K562 (cell line): ENCODE measurements at regions not wholly inside any gene's neighbourhood (a gene's known extent, or its start where the extent isn't known, plus 50 kb on each side); places are given as distances from the start of the nearest gene placed in this dataset.
"Not testable (repeated sequence)": the region's sequence is repeated elsewhere in the genome, so short reads cannot be mapped to it uniquely, and the experiment has no call there.

Experiments
- ATAC-seq: fragments of 200-7000 bp; cut with Tn5 transposase; 3 replicates; pipeline ENCODE4 v1.9.1; 2020; ENCODE audit warnings: moderate library complexity
- BruUV-seq: library from RNA; stranded (reverse); fragments of 400-500 nt; replicated peaks from 2 replicates; lab custom pipeline; 2021; lab: Mats Ljungman, UMichigan
- CTCF ChIA-PET: fragments of 300-600 bp; formaldehyde crosslinking; extraction: SDS; loops from one replicate; lab custom pipeline; 2021; ENCODE audit warnings: low intra/inter-chr PET ratio; lab: Yijun Ruan, JAX
- POLR2A ChIA-PET: fragments of 300-600, 350-650 bp; sonication (Branson Sonifier 250); formaldehyde crosslinking; extraction: SDS; loops from one replicate; lab custom pipeline; 2021; ENCODE audit warnings: antibody characterized with exemption, inconsistent platforms; lab: Yijun Ruan, JAX
- DNase-seq, 4 experiments: peaks; one replicate each; pipeline versions ENCODE4 v3.0.0 to v3.0.0-alpha.2; 2011 to 2018; ENCODE audit warnings: low spot score in 3 of 4, mixed read lengths in 3 of 4; ENCODE audit errors: extremely low read depth in 1 of 4
- FAIRE-seq: peaks from 2 replicates; lab custom pipeline; 2011; peaks lifted over from hg19 to GRCh38; lab: Jason Lieb, UNC
- H2AFZ ChIP-seq: 2 replicates; pipeline ENCODE4 v1.6.0; 2011; ENCODE audit warnings: low read depth, low read length, control low read depth, inconsistent platforms
- H3K27ac ChIP-seq: fragments of 200-600 bp; 3 replicates; pipeline ENCODE4 v1.8.0; 2011; ENCODE audit warnings: low read depth, mild to moderate bottlenecking, control low read depth, inconsistent platforms, low read length, moderate library complexity, mixed read lengths; ENCODE audit errors: extremely low read depth
- H3K27me3 ChIP-seq, 2 experiments: fragments of 300-600 bp in 1 of 2; 2 replicates in 1 of 2; 3 replicates in 1 of 2; pipeline versions ENCODE4 v1.6.0 to v1.8.0; 2011; ENCODE audit warnings: inconsistent platforms in 2 of 2, low read length in 2 of 2, mild to moderate bottlenecking in 1 of 2, mixed read lengths in 1 of 2, moderate library complexity in 1 of 2; ENCODE audit not compliant: control insufficient read depth in 2 of 2, insufficient read depth in 2 of 2
- H3K36me3 ChIP-seq: fragments of 300-600 bp; 3 replicates; pipeline ENCODE4 v1.8.0; 2011; ENCODE audit warnings: mild to moderate bottlenecking, low read length, inconsistent platforms; ENCODE audit not compliant: control insufficient read depth, insufficient read depth
- H3K4me1 ChIP-seq, 2 experiments: fragments of 200-600 bp in 1 of 2; replicated peaks in 1 of 2; 2 replicates in 1 of 2; 3 replicates in 1 of 2; pipeline versions ENCODE4 v1.5.1 to v1.8.0; 2011; ENCODE audit warnings: inconsistent platforms in 2 of 2, low read length in 2 of 2, mild to moderate bottlenecking in 1 of 2, mixed read lengths in 1 of 2, moderate library complexity in 1 of 2; ENCODE audit not compliant: control insufficient read depth in 2 of 2, insufficient read depth in 2 of 2
- H3K4me2 ChIP-seq: 2 replicates; pipeline ENCODE4 v1.6.1; 2011; ENCODE audit warnings: low read length, control low read depth, inconsistent platforms, mixed read lengths; ENCODE audit not compliant: insufficient read depth
- H3K4me3 ChIP-seq: fragments of 200-600 bp; sonication (generic), shearing (Covaris generic); 2 replicates; pipeline ENCODE4 v1.5.1; 2016; ENCODE audit warnings: control low read depth, inconsistent platforms
- H3K79me2 ChIP-seq: fragments of 200-600 bp; 3 replicates; pipeline ENCODE4 v1.8.0; 2011; ENCODE audit warnings: low read length, inconsistent platforms; ENCODE audit not compliant: control insufficient read depth, insufficient read depth
- H3K9ac ChIP-seq, 2 experiments: 2 replicates each; pipeline versions ENCODE4 v1.6.0 to v1.6.1; 2011; ENCODE audit warnings: low read depth in 2 of 2, low read length in 2 of 2, control low read depth in 1 of 2, inconsistent platforms in 1 of 2, mild to moderate bottlenecking in 1 of 2, mixed read lengths in 1 of 2; ENCODE audit not compliant: insufficient read depth in 1 of 2
- H3K9me1 ChIP-seq: one replicate; pipeline ENCODE4 v1.6.0; 2011; ENCODE audit warnings: inconsistent platforms, mild to moderate bottlenecking, low read length, moderate library complexity; ENCODE audit not compliant: control insufficient read depth, insufficient read depth
- H3K9me3 ChIP-seq: replicated peaks from 2 replicates; pipeline ENCODE4 v1.5.1; 2011; ENCODE audit warnings: low read depth, low read length, inconsistent platforms; ENCODE audit not compliant: control insufficient read depth, insufficient read depth
- H4K20me1 ChIP-seq: replicated peaks from 2 replicates; pipeline ENCODE4 v1.6.1; 2011; ENCODE audit warnings: low read length, inconsistent platforms, mixed read lengths; ENCODE audit not compliant: control insufficient read depth, insufficient read depth
- EHMT2 ChIP-seq: fragments of 450-650 bp; IDR thresholded peaks from 2 replicates; pipeline ENCODE4 v1.6.1; 2018; ENCODE audit warnings: antibody characterized with exemption
- JUNB ChIP-seq: fragments of 450-650 bp; formaldehyde crosslinking; conservative IDR thresholded peaks from 2 replicates; pipeline ENCODE4 v1.4.0; 2020; ENCODE audit warnings: mild to moderate bottlenecking
- MTA1 ChIP-seq: fragments of 450-650 bp; IDR thresholded peaks from 2 replicates; pipeline ENCODE4 v1.6.1; 2017; ENCODE audit warnings: borderline replicate concordance
- POLR2H ChIP-seq: IDR thresholded peaks from 2 replicates; pipeline ENCODE4 v1.6.1; 2016; ENCODE audit warnings: missing genetic modification characterization, low read depth, mild to moderate bottlenecking, control low read depth, missing compliant biosample characterization, moderate library complexity
- RFX5 ChIP-seq: IDR thresholded peaks from 2 replicates; pipeline ENCODE4 v1.6.1; 2011; ENCODE audit warnings: low read depth, mild to moderate bottlenecking, improper control_type of control experiment, low read length
- SRF ChIP-seq, 2 experiments: fragments of 250-450, 450-650 bp in 1 of 2; sonication (Bioruptor Pico) in 1 of 2; sonication (generic) in 1 of 2; formaldehyde crosslinking; IDR thresholded peaks; 2 replicates each; pipeline versions ENCODE4 v1.5.0 to v1.5.1; 2020 to 2022; ENCODE audit warnings: mild to moderate bottlenecking in 1 of 2, missing genetic modification reagents in 1 of 2
- ZNF146 ChIP-seq: IDR thresholded peaks from one replicate; pipeline ENCODE4 v1.6.1; 2018; ENCODE audit warnings: missing compliant biosample characterization; ENCODE audit not compliant: unreplicated experiment
- ZNF174 ChIP-seq: fragments of 250-450 bp; sonication (Bioruptor Pico); IDR thresholded peaks from 2 replicates; pipeline ENCODE4 v1.4.0; 2020; ENCODE audit warnings: mild to moderate bottlenecking
- WGBS: fragments of 100-300 bp; shearing (Covaris generic); methylation state at CpG from one replicate; pipeline ENCODE4 v1.1.6; 2016; ENCODE audit warnings: low coverage, mixed read lengths; ENCODE audit not compliant: insufficient coverage; ENCODE audit errors: missing lambda C conversion rate; 5-methylcytosine and 5-hydroxymethylcytosine counted together
- in situ Hi-C: fragments of 300-500 bp; cut with MboI; formaldehyde crosslinking; loops from 4 replicates; pipeline ENCODE4 v1.15.0; 2018; ENCODE audit warnings: inconsistent platforms, mixed read lengths
- intact Hi-C: fragments of 100-400 bp; cut with micrococcal nuclease; formaldehyde crosslinking; loops from 2 replicates; pipeline ENCODE4 v1.14.2; 2022
- TF ChIP-seq, protein P1 (sequence below): fragments of 450-650 bp; formaldehyde crosslinking; IDR thresholded peaks from 2 replicates; pipeline ENCODE4 v1.4.0; 2020; ENCODE audit warnings: mild to moderate bottlenecking, moderate library complexity
- TF ChIP-seq, protein P2 (sequence below): fragments of 450-650 bp; formaldehyde crosslinking; IDR thresholded peaks from 2 replicates; pipeline ENCODE4 v1.4.0; 2022; ENCODE audit warnings: mild to moderate bottlenecking, moderate library complexity
- TF ChIP-seq, protein P3 (sequence below): fragments of 250-450 bp; sonication (Bioruptor Pico); IDR thresholded peaks from 2 replicates; pipeline ENCODE4 v1.5.0; 2022; ENCODE audit warnings: mild to moderate bottlenecking
- TF ChIP-seq, protein P4 (sequence below): fragments of 450-650 bp; IDR thresholded peaks from 2 replicates; pipeline ENCODE4 v1.6.1; 2016; ENCODE audit warnings: low read depth, mild to moderate bottlenecking, moderate library complexity

DNA sequence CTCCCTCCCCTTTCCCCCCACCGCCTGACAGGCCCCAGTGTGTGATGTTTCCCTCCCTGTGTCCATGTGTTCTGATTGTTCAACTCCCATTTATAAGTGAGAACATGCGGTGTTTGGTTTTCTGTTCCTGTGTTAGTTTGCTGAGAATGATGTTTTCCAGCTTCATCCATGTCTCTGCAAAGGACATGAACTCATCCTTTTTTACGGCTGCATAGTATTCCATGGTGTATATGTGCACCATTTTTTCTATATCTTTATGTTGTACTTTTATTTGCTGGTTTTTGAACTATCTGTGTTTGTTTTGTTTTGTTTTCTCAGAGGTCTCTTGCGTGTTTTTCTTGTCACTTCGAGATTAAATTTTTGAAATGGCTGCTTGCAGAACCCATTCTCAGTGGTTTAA, 188.8 kb upstream of the SLIT2 start:
- 0% methylated on average over 3 of the region's 5 CpGs for WGBS
- H3K27ac ChIP-seq, H2AFZ ChIP-seq, H3K9me1 ChIP-seq, H3K27me3 ChIP-seq, CTCF ChIA-PET, H3K4me2 ChIP-seq, H3K36me3 ChIP-seq, intact Hi-C loops, ATAC-seq, FAIRE-seq, POLR2A ChIA-PET, DNase-seq, in situ Hi-C loops, H3K9me3 ChIP-seq, H4K20me1 ChIP-seq, BruUV-seq, H3K4me3 ChIP-seq, H3K9ac ChIP-seq, H3K4me1 ChIP-seq, H3K79me2 ChIP-seq: not testable (repeated sequence)
- peak; percentile 55 for TF ChIP-seq ZNF146 (CRISPR knock-in tag)

DNA sequence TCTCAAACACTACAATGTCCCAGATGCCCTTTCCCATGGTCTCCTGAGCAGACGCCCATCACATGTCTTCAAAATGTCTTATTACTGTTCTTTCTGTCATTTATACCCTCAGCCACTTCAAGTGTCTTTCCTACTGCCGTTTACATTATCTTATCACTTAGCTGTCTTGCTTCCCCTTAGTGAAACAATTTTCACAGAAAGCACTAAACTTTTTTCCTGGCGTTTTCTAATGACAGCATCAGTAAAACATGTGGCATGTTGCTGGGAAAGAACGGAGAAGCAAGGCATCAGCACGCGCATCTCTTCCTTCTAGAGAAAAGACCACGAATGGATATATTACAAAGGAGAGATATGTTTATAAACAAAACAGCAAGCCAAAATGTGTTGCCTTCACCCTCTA, 189.7 kb upstream of the SLIT2 start:
- no peak for ATAC-seq
- 11% methylated on average over 7 of the region's 7 CpGs for WGBS
- no peaks in the 10 kb centered on the region for H3K79me2 ChIP-seq
- H3K4me2 ChIP-seq, result no peak overlapping the region
- no peak for DNase-seq
- CTCF ChIA-PET, result no interaction called here
- no peaks in the 10 kb centered on the region for H4K20me1 ChIP-seq
- in situ Hi-C loops, result no loop called here
- POLR2A ChIA-PET, result no interaction called here
- intact Hi-C loops, result no loop called here
- no peak overlapping the region for H3K4me3 ChIP-seq
- no peak overlapping the region for H3K9ac ChIP-seq
- no peaks in the 10 kb centered on the region for H3K36me3 ChIP-seq
- H2AFZ ChIP-seq, result no peak overlapping the region
- no peak for FAIRE-seq
- no peaks in the 10 kb centered on the region; the same call in 1 of the 2 replicates for H3K9me3 ChIP-seq
- no peaks in the 10 kb centered on the region for H3K27me3 ChIP-seq
- H3K27ac ChIP-seq, result no peak overlapping the region
- no TSS peak for BruUV-seq
- H3K4me1 ChIP-seq, result no peaks in the 10 kb centered on the region
- no peaks in the 10 kb centered on the region for H3K9me1 ChIP-seq
- TF ChIP-seq, protein P1, sequence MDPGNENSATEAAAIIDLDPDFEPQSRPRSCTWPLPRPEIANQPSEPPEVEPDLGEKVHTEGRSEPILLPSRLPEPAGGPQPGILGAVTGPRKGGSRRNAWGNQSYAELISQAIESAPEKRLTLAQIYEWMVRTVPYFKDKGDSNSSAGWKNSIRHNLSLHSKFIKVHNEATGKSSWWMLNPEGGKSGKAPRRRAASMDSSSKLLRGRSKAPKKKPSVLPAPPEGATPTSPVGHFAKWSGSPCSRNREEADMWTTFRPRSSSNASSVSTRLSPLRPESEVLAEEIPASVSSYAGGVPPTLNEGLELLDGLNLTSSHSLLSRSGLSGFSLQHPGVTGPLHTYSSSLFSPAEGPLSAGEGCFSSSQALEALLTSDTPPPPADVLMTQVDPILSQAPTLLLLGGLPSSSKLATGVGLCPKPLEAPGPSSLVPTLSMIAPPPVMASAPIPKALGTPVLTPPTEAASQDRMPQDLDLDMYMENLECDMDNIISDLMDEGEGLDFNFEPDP (CRISPR knock-in tag), result no peak
- TF ChIP-seq EHMT2, result no peak
- TF ChIP-seq SRF (CRISPR knock-in tag; IDR thresholded peaks at IDR 0.05), result no peak
- no peak for TF ChIP-seq ZNF174
- TF ChIP-seq, protein P2, sequence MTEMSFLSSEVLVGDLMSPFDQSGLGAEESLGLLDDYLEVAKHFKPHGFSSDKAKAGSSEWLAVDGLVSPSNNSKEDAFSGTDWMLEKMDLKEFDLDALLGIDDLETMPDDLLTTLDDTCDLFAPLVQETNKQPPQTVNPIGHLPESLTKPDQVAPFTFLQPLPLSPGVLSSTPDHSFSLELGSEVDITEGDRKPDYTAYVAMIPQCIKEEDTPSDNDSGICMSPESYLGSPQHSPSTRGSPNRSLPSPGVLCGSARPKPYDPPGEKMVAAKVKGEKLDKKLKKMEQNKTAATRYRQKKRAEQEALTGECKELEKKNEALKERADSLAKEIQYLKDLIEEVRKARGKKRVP (CRISPR knock-in tag), result no peak
- TF ChIP-seq, protein P3, sequence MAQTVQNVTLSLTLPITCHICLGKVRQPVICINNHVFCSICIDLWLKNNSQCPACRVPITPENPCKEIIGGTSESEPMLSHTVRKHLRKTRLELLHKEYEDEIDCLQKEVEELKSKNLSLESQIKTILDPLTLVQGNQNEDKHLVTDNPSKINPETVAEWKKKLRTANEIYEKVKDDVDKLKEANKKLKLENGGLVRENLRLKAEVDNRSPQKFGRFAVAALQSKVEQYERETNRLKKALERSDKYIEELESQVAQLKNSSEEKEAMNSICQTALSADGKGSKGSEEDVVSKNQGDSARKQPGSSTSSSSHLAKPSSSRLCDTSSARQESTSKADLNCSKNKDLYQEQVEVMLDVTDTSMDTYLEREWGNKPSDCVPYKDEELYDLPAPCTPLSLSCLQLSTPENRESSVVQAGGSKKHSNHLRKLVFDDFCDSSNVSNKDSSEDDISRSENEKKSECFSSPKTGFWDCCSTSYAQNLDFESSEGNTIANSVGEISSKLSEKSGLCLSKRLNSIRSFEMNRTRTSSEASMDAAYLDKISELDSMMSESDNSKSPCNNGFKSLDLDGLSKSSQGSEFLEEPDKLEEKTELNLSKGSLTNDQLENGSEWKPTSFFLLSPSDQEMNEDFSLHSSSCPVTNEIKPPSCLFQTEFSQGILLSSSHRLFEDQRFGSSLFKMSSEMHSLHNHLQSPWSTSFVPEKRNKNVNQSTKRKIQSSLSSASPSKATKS, result no peak
- no peak for TF ChIP-seq POLR2H (tag)
- no peak for TF ChIP-seq JUNB (CRISPR knock-in tag)
- TF ChIP-seq RFX5, result no peak
- TF ChIP-seq, protein P4, sequence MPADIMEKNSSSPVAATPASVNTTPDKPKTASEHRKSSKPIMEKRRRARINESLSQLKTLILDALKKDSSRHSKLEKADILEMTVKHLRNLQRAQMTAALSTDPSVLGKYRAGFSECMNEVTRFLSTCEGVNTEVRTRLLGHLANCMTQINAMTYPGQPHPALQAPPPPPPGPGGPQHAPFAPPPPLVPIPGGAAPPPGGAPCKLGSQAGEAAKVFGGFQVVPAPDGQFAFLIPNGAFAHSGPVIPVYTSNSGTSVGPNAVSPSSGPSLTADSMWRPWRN, result no peak
- TF ChIP-seq MTA1, result no peak
